ENCODE measurements at regions not wholly inside any gene's neighbourhood (a gene's known extent, or its start where the extent isn't known, plus 50 kb on each side); places are given as distances from the start of the nearest gene placed in this dataset.

GRCh38 chr14:62599616-62600385, 445.5 kb downstream of the KCNH5 start (continued):
- no peak for TF ChIP-seq JUN (IDR thresholded peaks at IDR 0.05; ENCODE audit: borderline replicate concordance, low read depth, low read length)
- TF ChIP-seq JUN (CRISPR knock-in tag; IDR thresholded peaks at IDR 0.05; ENCODE audit: borderline replicate concordance) = no peak
- TF ChIP-seq SPI1 (IDR thresholded peaks at IDR 0.05; ENCODE audit: borderline replicate concordance, low read depth, low read length) = no peak
- no peak for TF ChIP-seq ZNF121 (CRISPR knock-in tag; conservative IDR thresholded peaks at IDR 0.05)
- no peak for TF ChIP-seq SMARCA4 (IDR thresholded peaks at IDR 0.05)
- no peak for TF ChIP-seq STAT5B (CRISPR knock-in tag; IDR thresholded peaks at IDR 0.05)
- TF ChIP-seq HDAC1 (IDR thresholded peaks at IDR 0.05) = no peak
- TF ChIP-seq PRDM10 (IDR thresholded peaks at IDR 0.05; ENCODE audit: partially characterized antibody) = no peak

GRCh38 chr14:62602712-62603111, 442.5 kb downstream of the KCNH5 start:
- ATAC-seq (no peak), FAIRE-seq (no peak)

More at GRCh38 chr14:62602712-62603111, 442.5 kb downstream of the KCNH5 start:
- no peaks in the 10 kb centered on the region for H3K27me3 ChIP-seq (ENCODE audit: control insufficient read depth in 2 of 2, insufficient read depth in 2 of 2, low read length in 2 of 2)
- in situ Hi-C loops (cut with MboI) (no loop called here), intact Hi-C loops (cut with micrococcal nuclease) (no loop called here)
- no peaks in the 10 kb centered on the region for H3K4me1 ChIP-seq (replicated peaks in 1 of 2; ENCODE audit: control insufficient read depth in 2 of 2, insufficient read depth in 2 of 2, low read length in 2 of 2)
- H3K27ac ChIP-seq (ENCODE audit: extremely low read depth, low read depth, low read length) = no peak overlapping the region
- H3K4me2 ChIP-seq (ENCODE audit: insufficient read depth, low read length) = no peak overlapping the region
- H2AFZ ChIP-seq (ENCODE audit: low read depth, low read length) = no peak overlapping the region
- TF ChIP-seq EZH2 (IDR thresholded peaks at IDR 0.05; ENCODE audit: borderline replicate concordance, low read depth, low read length) (no peak), CCAR2 (IDR thresholded peaks at IDR 0.05; ENCODE audit: low read depth, low read length) (no peak), ZZZ3 (IDR thresholded peaks at IDR 0.05) (no peak), ZNF644 (tag; IDR thresholded peaks at IDR 0.05; ENCODE audit: low read depth) (no peak), ATF3 (IDR thresholded peaks at IDR 0.05) (no peak), ATF3 (CRISPR knock-in tag; conservative IDR thresholded peaks at IDR 0.05) (no peak), NCOA4 (IDR thresholded peaks at IDR 0.05; ENCODE audit: partially characterized antibody) (no peak)
- H3K4me3 ChIP-seq = no peak overlapping the region
- no peaks in the 10 kb centered on the region for H3K36me3 ChIP-seq (ENCODE audit: control insufficient read depth, insufficient read depth, low read length)
- no peak for DNase-seq (ENCODE audit: extremely low read depth in 1 of 4, low spot score in 3 of 4)
- H3K9me3 ChIP-seq (replicated peaks; ENCODE audit: control insufficient read depth, insufficient read depth, low read depth, low read length) = no peaks in the 10 kb centered on the region
- H4K20me1 ChIP-seq (replicated peaks; ENCODE audit: control insufficient read depth, insufficient read depth, low read length) = no peaks in the 10 kb centered on the region
- no peaks in the 10 kb centered on the region for H3K9me1 ChIP-seq (ENCODE audit: control insufficient read depth, insufficient read depth, low read length)
- ChIA-PET POLR2A (no interaction called here), CTCF (ENCODE audit: low intra/inter-chr PET ratio) (no interaction called here)
- H3K79me2 ChIP-seq (ENCODE audit: control insufficient read depth, insufficient read depth, low read length) = no peaks in the 10 kb centered on the region
- no peak overlapping the region for H3K9ac ChIP-seq (ENCODE audit: insufficient read depth in 1 of 2, low read depth in 2 of 2, low read length in 2 of 2)
- WGBS (ENCODE audit: insufficient coverage, low coverage, missing lambda C conversion rate) = 0% methylated on average over 2 of the region's 2 CpGs
- BruUV-seq (replicated peaks) = no TSS peak
